Activated CD4-positive, alpha-beta memory T cell treated with anti-CD3 and anti-CD28 coated beads for 36 hours (primary cell): ENCODE measurements at regions not wholly inside any gene's neighbourhood (a gene's known extent, or its start where the extent isn't known, plus 50 kb on each side); places are given as distances from the start of the nearest gene placed in this dataset.

Experiments used
- CTCF ChIA-PET: fragments of 350-600 bp; sonication (Branson Sonifier 250); formaldehyde crosslinking; loops from one replicate; lab custom pipeline; 2021; ENCODE audit warnings: antibody characterized with exemption, inconsistent platforms; lab: Charles Lee
- POLR2A ChIA-PET: fragments of 350-600 bp; sonication (Branson Sonifier 250); formaldehyde crosslinking; loops from one replicate; lab custom pipeline; 2021; ENCODE audit warnings: antibody characterized with exemption; lab: Charles Lee
- DNase-seq: peaks from one replicate; pipeline ENCODE4 v3.0.0-alpha.2; 2020
- H3K27ac Mint-ChIP-seq: one replicate; pipeline ENCODE4 v1.8.0; 2021; ENCODE audit warnings: mixed read lengths
- H3K27me3 Mint-ChIP-seq: one replicate; pipeline ENCODE4 v1.8.0; 2021; ENCODE audit warnings: mixed read lengths
- H3K36me3 Mint-ChIP-seq: one replicate; pipeline ENCODE4 v1.8.0; 2021; ENCODE audit warnings: mixed read lengths
- H3K4me1 Mint-ChIP-seq: one replicate; pipeline ENCODE4 v1.8.0; 2021; ENCODE audit warnings: low read depth, mixed read lengths
- H3K4me3 Mint-ChIP-seq: one replicate; pipeline ENCODE4 v1.8.0; 2021; ENCODE audit warnings: mild to moderate bottlenecking, mixed read lengths
- H3K9me3 Mint-ChIP-seq: one replicate; pipeline ENCODE4 v1.8.0; 2021; ENCODE audit warnings: mixed read lengths
- intact Hi-C: fragments of 100-400 bp; cut with micrococcal nuclease; formaldehyde crosslinking; loops from one replicate; pipeline ENCODE4 v1.15.1; 2023

DNA sequence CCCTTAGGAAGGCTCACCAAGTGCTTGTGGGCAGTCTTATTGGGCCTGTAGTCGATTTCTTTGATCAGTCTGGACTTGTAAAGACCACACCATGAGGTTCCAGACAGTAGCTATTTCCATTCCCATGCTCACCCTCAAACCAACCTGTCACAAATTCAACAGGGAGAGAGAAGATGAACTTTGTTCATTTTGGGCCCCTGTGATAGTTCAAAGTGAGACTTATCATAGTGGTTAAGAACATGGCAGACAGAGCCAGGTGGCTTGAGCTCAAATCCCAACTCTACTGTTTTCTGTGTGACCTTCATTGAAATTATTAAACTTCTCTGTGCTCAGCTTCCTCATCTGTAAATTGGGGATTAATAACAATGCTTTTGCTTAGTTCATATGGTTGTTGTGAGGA lies 53.9 kb upstream of the CTLA4 start:
- CTCF ChIA-PET: interaction anchor here (1.0 to 6.9 kb wide), 15 partner anchors 10 to 1225 kb away, joined by 3 to 75 read pairs (median 7); no protein-coding TSS in a partner anchor
- POLR2A ChIA-PET: interaction anchor here (0.7 to 3.0 kb wide), 8 partner anchors 10 to 107 kb away, joined by 3 to 18 read pairs (median 6); partner anchors contain the start of gene CTLA4
- Mint-ChIP-seq H3K36me3 (no peaks in the 10 kb centered on the region), H3K27ac (no peak overlapping the region), H3K9me3 (no peaks in the 10 kb centered on the region), H3K27me3 (no peaks in the 10 kb centered on the region), H3K4me1 (peaks cover 69% of the 10 kb centered on the region), H3K4me3 (no peak overlapping the region)
- intact Hi-C loops: loop anchor here (2.0 to 10.0 kb wide), 7 partner anchors 73 to 1179 kb away; partner anchors contain the start of genes ABI2, CARF, FAM117B and RAPH1
- DNase-seq: no peak

DNA sequence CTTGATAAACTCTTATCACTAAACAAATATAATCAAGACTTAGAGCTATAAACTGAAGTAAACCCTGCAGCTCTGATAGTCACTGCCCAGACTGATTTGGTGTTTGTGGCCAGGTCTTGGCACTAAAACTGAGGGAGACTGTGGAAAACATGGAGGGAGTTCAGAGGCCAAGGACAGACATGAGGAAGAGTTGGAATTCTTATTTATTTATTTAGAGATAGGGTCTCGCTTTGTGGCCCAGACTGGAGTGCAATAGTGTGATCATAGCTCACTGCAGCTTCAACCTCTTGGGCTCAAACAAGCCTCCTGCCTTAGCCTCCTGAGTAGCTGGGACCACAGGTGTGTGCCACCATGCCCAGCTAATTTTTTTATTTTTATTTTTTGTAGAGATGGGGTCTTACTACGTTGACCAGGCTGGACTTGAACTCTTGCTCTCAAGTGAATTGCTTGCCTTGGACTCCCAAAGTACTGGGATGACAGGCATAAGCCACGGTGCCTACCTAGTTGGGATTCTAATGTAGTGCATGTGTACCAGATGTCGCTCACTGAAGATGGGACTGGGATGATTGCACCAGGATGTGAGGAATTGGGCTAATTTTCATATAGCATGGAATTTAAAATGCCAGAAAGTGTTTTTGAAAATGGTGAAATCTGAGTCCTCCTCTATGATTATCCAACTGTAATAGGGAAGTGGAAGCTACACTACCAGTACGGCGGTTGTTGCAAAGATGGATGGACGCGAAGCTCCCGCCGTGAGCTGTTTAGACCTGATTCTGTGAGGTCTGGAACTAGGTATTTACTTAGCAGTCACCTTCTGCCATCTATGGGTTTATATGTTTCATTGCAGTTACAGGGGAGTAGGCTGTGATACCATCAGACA lies 52.7 kb upstream of the CTLA4 start:
- ChIA-PET POLR2A (interaction anchor here (0.6 to 3.0 kb wide), 17 partner anchors 15 to 576 kb away, joined by 3 to 14 read pairs (median 5); partner anchors contain the start of genes CTLA4 and CYP20A1), CTCF (interaction anchor here (0.5 to 6.9 kb wide), 62 partner anchors 9 to 1240 kb away, joined by 3 to 75 read pairs (median 4); partner anchors contain the start of genes CD28 and CTLA4)
- Mint-ChIP-seq H3K36me3 (no peaks in the 10 kb centered on the region), H3K9me3 (no peaks in the 10 kb centered on the region), H3K4me3 (peak overlapping the region; percentile 60), H3K4me1 (peaks cover 56% of the 10 kb centered on the region), H3K27me3 (no peaks in the 10 kb centered on the region), H3K27ac (peak overlapping the region; percentile 58)
- intact Hi-C loops: loop anchor here (1.0 to 10.0 kb wide), 10 partner anchors 72 to 1243 kb away; partner anchors contain the start of genes ABI2, CARF, FAM117B and WDR12
- DNase-seq: peak; percentile 69

DNA sequence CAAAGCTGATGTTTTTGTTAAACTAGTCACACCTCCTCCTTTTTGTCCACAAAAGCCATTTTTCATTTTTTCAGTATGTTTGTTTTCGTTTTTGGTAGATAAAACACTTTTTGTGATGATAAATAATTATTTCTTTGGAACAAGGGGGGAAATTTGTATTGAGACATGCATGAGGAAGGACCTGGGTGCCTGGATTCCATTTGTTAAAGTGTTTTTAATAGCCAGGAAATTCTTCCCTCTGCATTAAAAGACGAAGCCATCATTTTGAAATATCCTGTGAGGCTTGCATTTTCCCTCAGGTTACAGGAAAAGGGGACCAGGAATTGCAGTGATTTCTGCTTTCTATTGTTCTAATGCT lies 52.1 kb upstream of the CTLA4 start:
- DNase-seq: no peak
- H3K9me3 Mint-ChIP-seq: no peaks in the 10 kb centered on the region
- H3K36me3 Mint-ChIP-seq: no peaks in the 10 kb centered on the region
- POLR2A ChIA-PET: interaction anchor here (0.6 to 3.0 kb wide), 15 partner anchors 14 to 577 kb away, joined by 3 to 14 read pairs (median 5); partner anchors contain the start of genes CTLA4 and CYP20A1
- H3K4me1 Mint-ChIP-seq: peaks cover 50% of the 10 kb centered on the region
- CTCF ChIA-PET: interaction anchor here (0.5 to 6.9 kb wide), 52 partner anchors 9 to 1240 kb away, joined by 3 to 75 read pairs (median 5); partner anchors contain the start of genes CD28 and CTLA4
- no peak overlapping the region for H3K27ac Mint-ChIP-seq
- H3K27me3 Mint-ChIP-seq: no peaks in the 10 kb centered on the region
- peak overlapping the region; percentile 60 for H3K4me3 Mint-ChIP-seq
- intact Hi-C loops: loop anchor here (1.0 to 10.0 kb wide), 9 partner anchors 71 to 1243 kb away; partner anchors contain the start of genes ABI2 and FAM117B

DNA sequence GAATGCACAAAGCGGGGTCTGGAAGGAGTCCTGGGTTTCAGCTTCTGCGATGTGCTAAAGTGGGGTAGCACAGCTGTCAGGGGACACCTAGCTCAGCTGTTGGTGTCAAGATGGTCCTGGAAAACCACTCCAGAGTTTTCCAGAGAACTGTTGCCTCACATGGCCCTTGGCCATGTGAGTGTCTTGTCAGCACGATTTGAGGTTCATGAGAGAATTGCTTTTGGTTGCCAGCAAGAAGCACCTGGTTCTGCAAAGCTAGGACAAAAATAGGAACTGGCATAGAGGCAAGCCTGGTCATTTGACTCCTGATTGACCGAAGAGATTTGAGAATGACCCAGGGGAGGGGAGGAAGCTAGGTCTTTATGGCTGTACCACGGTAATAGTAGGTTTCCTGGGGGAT lies 50.4 kb upstream of the CTLA4 start:
- Mint-ChIP-seq H3K9me3 (no peaks in the 10 kb centered on the region), H3K4me3 (no peak overlapping the region), H3K36me3 (no peaks in the 10 kb centered on the region), H3K27me3 (no peaks in the 10 kb centered on the region), H3K27ac (no peak overlapping the region), H3K4me1 (peaks cover 42% of the 10 kb centered on the region)
- no peak for DNase-seq
- ChIA-PET CTCF (interaction anchor here (0.7 to 6.9 kb wide), 7 partner anchors 14 to 363 kb away, joined by 3 to 75 read pairs (median 4); no protein-coding TSS in a partner anchor), POLR2A (interaction anchor here (0.5 to 1.2 kb wide), 4 partner anchors 54 to 1605 kb away, joined by 3 to 4 read pairs (median 4); no protein-coding TSS in a partner anchor)
- intact Hi-C loops: loop anchor here (5.0 to 10.0 kb wide), 3 partner anchors 492 to 1245 kb away; partner anchors contain the start of genes ABI2 and FAM117B
